22Rv1 (cell line): ENCODE measurements at regions not wholly inside any gene's neighbourhood (a gene's known extent, or its start where the extent isn't known, plus 50 kb on each side); places are given as distances from the start of the nearest gene placed in this dataset.

Experiments used
- ZFX ChIP-seq: fragments of 450-650 bp; IDR thresholded peaks from 2 replicates; pipeline ENCODE4 v1.6.1; 2017; ENCODE audit warnings: antibody characterized with exemption, borderline replicate concordance
- TF ChIP-seq, protein P1 (sequence below): fragments of 450-650 bp; IDR thresholded peaks from 2 replicates; pipeline ENCODE4 v1.5.1; 2017; ENCODE audit warnings: mild to moderate bottlenecking

DNA sequence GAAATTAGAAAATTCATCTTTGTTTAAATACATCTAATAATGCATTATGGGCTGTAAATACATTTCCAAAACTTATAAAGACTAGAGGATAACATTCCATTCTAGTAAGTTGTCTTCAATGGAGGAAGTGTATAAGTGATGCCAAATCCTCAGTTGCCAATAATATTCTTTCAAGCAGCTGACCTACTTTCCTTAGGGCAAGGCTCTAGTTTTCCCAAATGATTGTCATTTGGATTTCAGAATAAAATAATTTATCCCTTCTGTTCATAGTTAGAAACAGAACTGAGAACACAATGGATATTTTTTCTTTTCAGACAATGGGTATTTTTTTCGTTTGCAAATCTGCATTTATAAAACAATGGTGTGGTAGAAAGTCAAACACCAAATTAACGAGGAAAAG lies 354.9 kb upstream of the ADAMTS5 start:
- TF ChIP-seq, protein P1, sequence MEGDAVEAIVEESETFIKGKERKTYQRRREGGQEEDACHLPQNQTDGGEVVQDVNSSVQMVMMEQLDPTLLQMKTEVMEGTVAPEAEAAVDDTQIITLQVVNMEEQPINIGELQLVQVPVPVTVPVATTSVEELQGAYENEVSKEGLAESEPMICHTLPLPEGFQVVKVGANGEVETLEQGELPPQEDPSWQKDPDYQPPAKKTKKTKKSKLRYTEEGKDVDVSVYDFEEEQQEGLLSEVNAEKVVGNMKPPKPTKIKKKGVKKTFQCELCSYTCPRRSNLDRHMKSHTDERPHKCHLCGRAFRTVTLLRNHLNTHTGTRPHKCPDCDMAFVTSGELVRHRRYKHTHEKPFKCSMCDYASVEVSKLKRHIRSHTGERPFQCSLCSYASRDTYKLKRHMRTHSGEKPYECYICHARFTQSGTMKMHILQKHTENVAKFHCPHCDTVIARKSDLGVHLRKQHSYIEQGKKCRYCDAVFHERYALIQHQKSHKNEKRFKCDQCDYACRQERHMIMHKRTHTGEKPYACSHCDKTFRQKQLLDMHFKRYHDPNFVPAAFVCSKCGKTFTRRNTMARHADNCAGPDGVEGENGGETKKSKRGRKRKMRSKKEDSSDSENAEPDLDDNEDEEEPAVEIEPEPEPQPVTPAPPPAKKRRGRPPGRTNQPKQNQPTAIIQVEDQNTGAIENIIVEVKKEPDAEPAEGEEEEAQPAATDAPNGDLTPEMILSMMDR: no peak
- no peak for TF ChIP-seq ZFX
